H9 (cell line): ENCODE measurements at regions not wholly inside any gene's neighbourhood (a gene's known extent, or its start where the extent isn't known, plus 50 kb on each side); places are given as distances from the start of the nearest gene placed in this dataset.

Experiments
- DNase-seq: peaks from one replicate; pipeline ENCODE4 v3.0.0-alpha.2; 2017
- H2AFZ ChIP-seq: one replicate; pipeline ENCODE4 v1.6.1; 2013; ENCODE audit warnings: mild to moderate bottlenecking, low read length, control low read depth, moderate library complexity
- H2AK5ac ChIP-seq: 2 replicates; pipeline ENCODE4 v1.6.1; 2013; ENCODE audit warnings: low read length, control low read depth, mixed read lengths; ENCODE audit not compliant: insufficient read length
- H2BK120ac ChIP-seq: one replicate; pipeline ENCODE4 v1.6.1; 2013; ENCODE audit warnings: low read depth, mild to moderate bottlenecking, low read length, control low read depth, inconsistent platforms; ENCODE audit not compliant: poor library complexity, severe bottlenecking
- H2BK12ac ChIP-seq: 2 replicates; pipeline ENCODE4 v1.6.1; 2013; ENCODE audit warnings: low read length, control low read depth, mixed read lengths, low read depth; ENCODE audit not compliant: insufficient read length
- H2BK15ac ChIP-seq: 2 replicates; pipeline ENCODE4 v1.6.1; 2013; ENCODE audit warnings: low read depth, low read length, control low read depth
- H2BK20ac ChIP-seq: one replicate; pipeline ENCODE4 v1.6.1; 2013; ENCODE audit warnings: low read depth, mild to moderate bottlenecking, low read length, control low read depth, inconsistent platforms; ENCODE audit not compliant: poor library complexity, severe bottlenecking
- H2BK5ac ChIP-seq: 2 replicates; pipeline ENCODE4 v1.6.1; 2013; ENCODE audit warnings: low read length, control low read depth, mixed read lengths; ENCODE audit not compliant: insufficient read length
- H3K14ac ChIP-seq: 2 replicates; pipeline ENCODE4 v1.6.1; 2013; ENCODE audit warnings: low read length, control low read depth; ENCODE audit not compliant: insufficient read depth
- H3K18ac ChIP-seq: 2 replicates; pipeline ENCODE4 v1.6.1; 2013; ENCODE audit warnings: low read depth, mild to moderate bottlenecking, mixed read lengths, low read length, control low read depth; ENCODE audit not compliant: insufficient read length
- H3K23ac ChIP-seq: 2 replicates; pipeline ENCODE4 v1.6.1; 2013; ENCODE audit warnings: low read length, control low read depth, mixed read lengths, low read depth; ENCODE audit not compliant: insufficient read length
- H3K23me2 ChIP-seq: 2 replicates; pipeline ENCODE4 v1.6.1; 2013; ENCODE audit warnings: low read depth, mild to moderate bottlenecking, mixed read lengths, low read length, control low read depth; ENCODE audit not compliant: insufficient read length, poor library complexity, severe bottlenecking
- H3K27ac ChIP-seq: 2 replicates; pipeline ENCODE4 v1.5.1; 2013; ENCODE audit warnings: low read length, control low read depth, mixed read lengths, low read depth; ENCODE audit not compliant: insufficient read length
- H3K27me3 ChIP-seq: 2 replicates; pipeline ENCODE4 v1.6.1; 2013; ENCODE audit warnings: low read length, control low read depth, inconsistent platforms; ENCODE audit not compliant: insufficient read depth
- H3K4ac ChIP-seq: 2 replicates; pipeline ENCODE4 v1.6.1; 2013; ENCODE audit warnings: low read depth, mild to moderate bottlenecking, control low read depth, inconsistent platforms, low read length, moderate library complexity
- H3K4me1 ChIP-seq: 2 replicates; pipeline ENCODE4 v1.6.1; 2013; ENCODE audit warnings: low read length, control low read depth, inconsistent platforms; ENCODE audit not compliant: insufficient read depth
- H3K4me2 ChIP-seq: 2 replicates; pipeline ENCODE4 v1.6.1; 2013; ENCODE audit warnings: low read length, control low read depth, mixed read lengths; ENCODE audit not compliant: insufficient read length, insufficient read depth
- H3K56ac ChIP-seq: 2 replicates; pipeline ENCODE4 v1.6.1; 2013; ENCODE audit warnings: low read depth, mild to moderate bottlenecking, mixed read lengths, low read length, control low read depth; ENCODE audit not compliant: insufficient read length
- H3K79me1 ChIP-seq: 2 replicates; pipeline ENCODE4 v1.6.1; 2013; ENCODE audit warnings: low read depth, mild to moderate bottlenecking, moderate library complexity, low read length, control low read depth, inconsistent platforms; ENCODE audit not compliant: insufficient read depth, poor library complexity, severe bottlenecking
- H3K79me2 ChIP-seq: 2 replicates; pipeline ENCODE4 v1.6.1; 2013; ENCODE audit warnings: low read length, control low read depth, inconsistent platforms; ENCODE audit not compliant: insufficient read depth
- H3K9ac ChIP-seq: 2 replicates; pipeline ENCODE4 v1.6.1; 2013; ENCODE audit warnings: low read length, control low read depth, mixed read lengths; ENCODE audit not compliant: insufficient read length; ENCODE audit errors: extremely low read depth
- H3K9me3 ChIP-seq: one replicate; pipeline ENCODE4 v1.6.1; 2013; ENCODE audit warnings: low read depth, low read length, inconsistent platforms; ENCODE audit not compliant: control insufficient read depth
- H3T11ph ChIP-seq: one replicate; pipeline ENCODE4 v1.6.1; 2013; ENCODE audit warnings: mild to moderate bottlenecking, low read length, control low read depth, inconsistent platforms
- H4K20me1 ChIP-seq: one replicate; pipeline ENCODE4 v1.6.1; 2013; ENCODE audit not compliant: control insufficient read depth, insufficient read length, insufficient read depth
- H4K5ac ChIP-seq: 2 replicates; pipeline ENCODE4 v1.6.1; 2013; ENCODE audit warnings: low read depth, mild to moderate bottlenecking, mixed read lengths, low read length, control low read depth; ENCODE audit not compliant: insufficient read length
- H4K8ac ChIP-seq: replicated peaks from 2 replicates; pipeline ENCODE4 v1.6.1; 2013; ENCODE audit warnings: low read length, control low read depth, mixed read lengths, low read depth; ENCODE audit not compliant: insufficient read length
- H4K91ac ChIP-seq: 2 replicates; pipeline ENCODE4 v1.6.1; 2013; ENCODE audit warnings: low read depth, mild to moderate bottlenecking, moderate library complexity, mixed read lengths, low read length, control low read depth; ENCODE audit not compliant: insufficient read length
- H3K27ac Mint-ChIP-seq, 3 experiments: 2 replicates in 2 of 3; 3 replicates in 1 of 3; pipeline ENCODE4 v1.8.0; 2020 to 2021; ENCODE audit warnings: mixed read lengths in 3 of 3, mild to moderate bottlenecking in 1 of 3, moderate library complexity in 1 of 3
- H3K27me3 Mint-ChIP-seq: 2 replicates; pipeline ENCODE4 v1.8.0; 2021; ENCODE audit warnings: low read depth, mild to moderate bottlenecking, moderate library complexity, mixed read lengths
- H3K36me3 Mint-ChIP-seq, 3 experiments: 2 replicates in 2 of 3; 3 replicates in 1 of 3; pipeline ENCODE4 v1.8.0; 2020 to 2021; ENCODE audit warnings: low read depth in 3 of 3, mixed read lengths in 3 of 3; ENCODE audit not compliant: insufficient read depth in 1 of 3
- H3K4me1 Mint-ChIP-seq, 2 experiments: 2 replicates each; pipeline ENCODE4 v1.8.0; 2020; ENCODE audit warnings: mixed read lengths in 2 of 2
- H3K4me3 Mint-ChIP-seq, 2 experiments: 2 replicates in 1 of 2; 3 replicates in 1 of 2; pipeline ENCODE4 v1.8.0; 2020 to 2021; ENCODE audit warnings: mild to moderate bottlenecking in 2 of 2, mixed read lengths in 2 of 2, moderate library complexity in 1 of 2
- H3K9me3 Mint-ChIP-seq, 2 experiments: 2 replicates in 1 of 2; 3 replicates in 1 of 2; pipeline ENCODE4 v1.8.0; 2020; ENCODE audit warnings: mild to moderate bottlenecking in 2 of 2, mixed read lengths in 2 of 2, moderate library complexity in 1 of 2
- WGBS: extraction: QIAGEN DNeasy Blood & Tissue Kit; methylation state at CpG from one replicate; pipeline ENCODE4 v1.1.7; 2013; ENCODE audit warnings: missing lambda C conversion rate, low lambda C conversion rate, mixed read lengths; ENCODE audit not compliant: insufficient read length; ENCODE audit errors: extremely low coverage; 5-methylcytosine and 5-hydroxymethylcytosine counted together
- TF ChIP-seq, protein P1 (sequence below): fragments of 200-600 bp; sonication (generic); conservative IDR thresholded peaks from 3 replicates; pipeline ENCODE4 v1.8.0; 2021; ENCODE audit warnings: antibody characterized with exemption, mild to moderate bottlenecking

DNA sequence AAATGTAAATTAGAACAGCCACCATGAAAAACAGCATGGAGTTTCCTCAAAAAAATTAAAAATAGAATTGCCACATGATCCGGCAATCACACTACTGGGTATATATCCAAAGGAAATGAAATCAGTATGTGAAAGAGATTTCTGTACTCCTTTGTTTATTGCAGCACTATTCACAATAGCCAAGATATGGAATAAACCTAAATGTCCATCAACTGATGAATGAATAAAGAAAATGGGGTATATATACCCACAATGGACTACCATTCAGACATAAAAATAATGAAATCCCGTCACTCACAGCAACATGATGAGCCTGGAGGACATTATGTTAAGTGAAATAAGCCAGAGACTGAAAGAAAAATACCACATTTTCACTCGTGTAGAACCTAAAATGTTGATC is 296.9 kb downstream of the RAP2B start:
- no peaks in the 10 kb centered on the region for H3K79me2 ChIP-seq
- H3K36me3 Mint-ChIP-seq, result no peaks in the 10 kb centered on the region; a peak in 1 of 7 replicates
- no peaks in the 10 kb centered on the region for H3K23me2 ChIP-seq
- no CpG with 5 or more reads among the region's 3 CpGs for WGBS
- no peaks in the 10 kb centered on the region for H3K9me3 Mint-ChIP-seq
- H3K23ac ChIP-seq, result no peak overlapping the region
- H3K27me3 Mint-ChIP-seq, result no peaks in the 10 kb centered on the region
- H3K27ac Mint-ChIP-seq, result no peak overlapping the region
- H3K18ac ChIP-seq, result no peak overlapping the region
- H3K4me1 ChIP-seq, result no peaks in the 10 kb centered on the region
- H2BK15ac ChIP-seq, result no peak overlapping the region
- H2BK5ac ChIP-seq, result no peak overlapping the region
- H3K9ac ChIP-seq, result no peak overlapping the region
- no peak overlapping the region for H3K56ac ChIP-seq
- no peak overlapping the region for H4K5ac ChIP-seq
- no peak overlapping the region for H3K14ac ChIP-seq
- H2BK12ac ChIP-seq, result no peak overlapping the region
- TF ChIP-seq, protein P1, sequence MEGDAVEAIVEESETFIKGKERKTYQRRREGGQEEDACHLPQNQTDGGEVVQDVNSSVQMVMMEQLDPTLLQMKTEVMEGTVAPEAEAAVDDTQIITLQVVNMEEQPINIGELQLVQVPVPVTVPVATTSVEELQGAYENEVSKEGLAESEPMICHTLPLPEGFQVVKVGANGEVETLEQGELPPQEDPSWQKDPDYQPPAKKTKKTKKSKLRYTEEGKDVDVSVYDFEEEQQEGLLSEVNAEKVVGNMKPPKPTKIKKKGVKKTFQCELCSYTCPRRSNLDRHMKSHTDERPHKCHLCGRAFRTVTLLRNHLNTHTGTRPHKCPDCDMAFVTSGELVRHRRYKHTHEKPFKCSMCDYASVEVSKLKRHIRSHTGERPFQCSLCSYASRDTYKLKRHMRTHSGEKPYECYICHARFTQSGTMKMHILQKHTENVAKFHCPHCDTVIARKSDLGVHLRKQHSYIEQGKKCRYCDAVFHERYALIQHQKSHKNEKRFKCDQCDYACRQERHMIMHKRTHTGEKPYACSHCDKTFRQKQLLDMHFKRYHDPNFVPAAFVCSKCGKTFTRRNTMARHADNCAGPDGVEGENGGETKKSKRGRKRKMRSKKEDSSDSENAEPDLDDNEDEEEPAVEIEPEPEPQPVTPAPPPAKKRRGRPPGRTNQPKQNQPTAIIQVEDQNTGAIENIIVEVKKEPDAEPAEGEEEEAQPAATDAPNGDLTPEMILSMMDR, result no peak
- H3K9me3 ChIP-seq, result no peaks in the 10 kb centered on the region
- no peak overlapping the region for H3T11ph ChIP-seq
- DNase-seq, result no peak
- H2BK120ac ChIP-seq, result no peak overlapping the region
- no peak overlapping the region for H3K27ac ChIP-seq
- no peaks in the 10 kb centered on the region for H4K20me1 ChIP-seq
- no peaks in the 10 kb centered on the region for H3K27me3 ChIP-seq
- H4K91ac ChIP-seq, result no peak overlapping the region
- no peak overlapping the region for H3K4ac ChIP-seq
- H2BK20ac ChIP-seq, result no peak overlapping the region
- H2AFZ ChIP-seq, result no peak overlapping the region
- H2AK5ac ChIP-seq, result no peak overlapping the region
- no peak overlapping the region for H4K8ac ChIP-seq
- no peak overlapping the region for H3K4me2 ChIP-seq
- no peak overlapping the region for H3K4me3 Mint-ChIP-seq
- no peaks in the 10 kb centered on the region for H3K79me1 ChIP-seq
- no peaks in the 10 kb centered on the region for H3K4me1 Mint-ChIP-seq
